ENCODE measurements at regions not wholly inside any gene's neighbourhood (a gene's known extent, or its start where the extent isn't known, plus 50 kb on each side); places are given as distances from the start of the nearest gene placed in this dataset.
"Not testable (repeated sequence)": the region's sequence is repeated elsewhere in the genome, so short reads cannot be mapped to it uniquely, and the experiment has no call there.

GRCh38 chr13:54402495-54402894 is 1373.9 kb downstream of the OLFM4 start:
- DNase-seq (ENCODE audit: low spot score): no peak

- DNase-seq (ENCODE audit: low spot score): no peak
Measured at GRCh38 chr13:54415753-54416366, 1387.2 kb downstream of the OLFM4 start.

- not testable (repeated sequence) for DNase-seq (ENCODE audit: low spot score)
Measured at GRCh38 chr13:54422946-54423345, 1394.3 kb downstream of the OLFM4 start.

GRCh38 chr13:54424344-54424743 is 1395.7 kb downstream of the OLFM4 start:
- DNase-seq (ENCODE audit: low spot score): no peak

GRCh38 chr13:54433493-54434206 is 1405.0 kb downstream of the OLFM4 start:
- peak; percentile 22 for DNase-seq (ENCODE audit: low spot score)

- DNase-seq (ENCODE audit: low spot score): not testable (repeated sequence)
Measured at GRCh38 chr13:54440853-54441400, 1412.3 kb downstream of the OLFM4 start.

- no peak for DNase-seq (ENCODE audit: low spot score)
Measured at GRCh38 chr13:54445453-54445852, 1416.8 kb downstream of the OLFM4 start.

- DNase-seq (ENCODE audit: low spot score): no peak
Measured at GRCh38 chr13:54445865-54446264, 1417.3 kb downstream of the OLFM4 start.

- DNase-seq (ENCODE audit: low spot score): no peak
Measured at GRCh38 chr13:54449922-54450321, 1421.3 kb downstream of the OLFM4 start.

- no peak for DNase-seq (ENCODE audit: low spot score)
Measured at GRCh38 chr13:54484166-54484565, 1455.6 kb downstream of the OLFM4 start.

- DNase-seq (ENCODE audit: low spot score): no peak
Measured at GRCh38 chr13:54486421-54487166, 1458.0 kb downstream of the OLFM4 start.

GRCh38 chr13:54489359-54489758 is 1460.7 kb downstream of the OLFM4 start:
- DNase-seq (ENCODE audit: low spot score): no peak

- no peak for DNase-seq (ENCODE audit: low spot score)
Measured at GRCh38 chr13:54492995-54493394, 1464.4 kb downstream of the OLFM4 start.

GRCh38 chr13:54511366-54511765 is 1482.8 kb downstream of the OLFM4 start:
- no peak for DNase-seq (ENCODE audit: low spot score)

- no peak for DNase-seq (ENCODE audit: low spot score)
Measured at GRCh38 chr13:54513254-54513653, 1484.6 kb downstream of the OLFM4 start.

- DNase-seq (ENCODE audit: low spot score): peak; percentile 3
Measured at GRCh38 chr13:54536112-54536511, 1507.5 kb downstream of the OLFM4 start.

- DNase-seq (ENCODE audit: low spot score): no peak
Measured at GRCh38 chr13:54563286-54563685, 1534.7 kb downstream of the OLFM4 start.

- not testable (repeated sequence) for DNase-seq (ENCODE audit: low spot score)
Measured at GRCh38 chr13:54572037-54572436, 1543.4 kb downstream of the OLFM4 start.

- no peak for DNase-seq (ENCODE audit: low spot score)
Measured at GRCh38 chr13:54573186-54573585, 1544.6 kb downstream of the OLFM4 start.

- DNase-seq (ENCODE audit: low spot score): no peak
Measured at GRCh38 chr13:54574791-54575190, 1546.2 kb downstream of the OLFM4 start.

- DNase-seq (ENCODE audit: low spot score): no peak
Measured at GRCh38 chr13:54591540-54591939, 1562.9 kb downstream of the OLFM4 start.

- DNase-seq (ENCODE audit: low spot score): no peak
Measured at GRCh38 chr13:54592201-54592600, 1563.6 kb downstream of the OLFM4 start.

GRCh38 chr13:54593504-54593903 is 1564.9 kb downstream of the OLFM4 start:
- no peak for DNase-seq (ENCODE audit: low spot score)

Measured in cerebellar cortex (tissue), 1 donor.